Spinal cord (tissue), 9 donors: ENCODE measurements at regions not wholly inside any gene's neighbourhood (a gene's known extent, or its start where the extent isn't known, plus 50 kb on each side); places are given as distances from the start of the nearest gene placed in this dataset.
"Not testable (repeated sequence)": the region's sequence is repeated elsewhere in the genome, so short reads cannot be mapped to it uniquely, and the experiment has no call there.

ENCODE experiments used
- DNase-seq, 6 donors: peaks; one replicate each; pipeline versions ENCODE4 v3.0.0 to v3.0.0-alpha.2; 2013 to 2015; ENCODE audit warnings: low spot score in 6 of 6, low read depth in 4 of 6
- H3K27ac ChIP-seq: one replicate; pipeline ENCODE4 v1.5.1; 2013; ENCODE audit warnings: low read depth, low read length, control low read depth
- H3K27me3 ChIP-seq: one replicate; pipeline ENCODE4 v1.6.1; 2013; ENCODE audit warnings: low read length; ENCODE audit not compliant: control insufficient read depth, insufficient read depth
- H3K36me3 ChIP-seq: one replicate; pipeline ENCODE4 v1.6.1; 2013; ENCODE audit warnings: low read length; ENCODE audit not compliant: control insufficient read depth, insufficient read depth
- H3K4me1 ChIP-seq: one replicate; pipeline ENCODE4 v1.6.1; 2013; ENCODE audit warnings: low read length; ENCODE audit not compliant: control insufficient read depth, insufficient read depth
- H3K4me3 ChIP-seq: one replicate; pipeline ENCODE4 v1.5.1; 2013; ENCODE audit warnings: low read depth, low read length, control low read depth
- H3K9me3 ChIP-seq: one replicate; pipeline ENCODE4 v1.6.1; 2013; ENCODE audit warnings: low read length; ENCODE audit not compliant: control insufficient read depth, insufficient read depth
- WGBS: methylation state at CpG from one replicate; pipeline ENCODE4 v1.1.5; 2013; ENCODE audit warnings: missing lambda C conversion rate; ENCODE audit not compliant: insufficient coverage; 5-methylcytosine and 5-hydroxymethylcytosine counted together
- donor health status: healthy.

DNA sequence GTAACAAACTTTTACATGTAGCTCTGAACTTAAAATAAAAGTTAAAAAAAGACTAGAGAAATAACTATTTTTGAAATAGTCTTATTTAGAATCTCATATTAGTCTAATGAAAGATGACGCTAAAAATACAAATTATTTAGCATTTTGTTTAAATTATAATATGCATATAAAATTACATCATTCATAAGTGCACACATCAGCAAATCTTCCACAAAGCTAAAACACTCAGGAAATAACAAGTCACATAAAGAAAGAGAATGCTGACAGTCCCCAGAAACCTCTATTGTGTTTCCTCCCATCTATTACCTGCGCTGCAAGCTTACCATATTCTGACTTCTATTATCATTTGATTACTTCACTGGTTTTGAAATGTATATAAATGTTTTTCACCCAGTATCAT is 986.9 kb upstream of the SEMA6A start:
- Histone ChIP-seq H3K27ac (no peak overlapping the region), H3K4me3 (no peak overlapping the region), H3K27me3 (no peaks in the 10 kb centered on the region), H3K4me1 (no peaks in the 10 kb centered on the region), H3K36me3 (no peaks in the 10 kb centered on the region), H3K9me3 (no peaks in the 10 kb centered on the region)
- DNase-seq, result no peak
- no CpG with 5 or more reads among the region's 2 CpGs for WGBS

DNA sequence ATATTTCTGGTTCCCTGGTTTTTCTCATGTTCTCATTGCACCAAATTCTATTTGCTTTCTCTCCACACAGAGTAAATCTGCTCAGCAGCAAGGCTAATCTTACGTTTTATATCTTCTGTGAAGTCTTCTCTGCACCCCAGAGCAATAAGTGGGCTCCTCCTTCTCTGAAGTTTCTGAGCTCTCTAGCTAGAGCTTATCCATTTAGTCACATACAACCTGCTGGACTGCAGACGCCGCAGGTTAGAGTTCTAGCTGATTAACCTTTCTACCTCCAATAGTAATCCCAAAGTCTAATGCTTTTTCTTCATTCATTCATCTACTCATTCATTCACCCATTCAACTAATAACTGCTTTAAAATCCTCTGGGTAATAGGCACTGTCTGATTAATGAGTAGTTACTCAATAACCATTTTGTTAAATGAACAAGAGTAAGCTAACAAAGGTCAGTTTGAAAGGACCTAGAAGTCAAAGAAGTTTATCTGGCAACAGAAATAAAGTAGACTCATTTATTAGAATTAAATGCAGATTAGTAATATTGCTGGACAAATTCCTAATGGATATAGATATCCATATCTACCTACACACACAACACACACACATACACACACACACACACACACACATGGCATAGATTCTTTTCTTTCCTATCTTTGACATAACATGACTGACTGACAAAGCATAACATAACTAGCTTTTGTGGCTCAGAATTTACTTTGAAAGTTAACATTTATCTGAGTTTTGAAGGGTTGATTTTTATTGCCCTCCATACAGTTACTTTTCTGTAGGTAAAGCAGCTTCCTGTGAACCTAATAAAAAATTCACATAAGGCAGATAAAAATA is 984.6 kb upstream of the SEMA6A start:
- Histone ChIP-seq H3K27me3 (no peaks in the 10 kb centered on the region), H3K36me3 (no peaks in the 10 kb centered on the region), H3K4me3 (no peak overlapping the region), H3K4me1 (no peaks in the 10 kb centered on the region), H3K27ac (no peak overlapping the region), H3K9me3 (no peaks in the 10 kb centered on the region)
- no peak for DNase-seq
- WGBS, result 88% methylated on average over 3 of the region's 3 CpGs

DNA sequence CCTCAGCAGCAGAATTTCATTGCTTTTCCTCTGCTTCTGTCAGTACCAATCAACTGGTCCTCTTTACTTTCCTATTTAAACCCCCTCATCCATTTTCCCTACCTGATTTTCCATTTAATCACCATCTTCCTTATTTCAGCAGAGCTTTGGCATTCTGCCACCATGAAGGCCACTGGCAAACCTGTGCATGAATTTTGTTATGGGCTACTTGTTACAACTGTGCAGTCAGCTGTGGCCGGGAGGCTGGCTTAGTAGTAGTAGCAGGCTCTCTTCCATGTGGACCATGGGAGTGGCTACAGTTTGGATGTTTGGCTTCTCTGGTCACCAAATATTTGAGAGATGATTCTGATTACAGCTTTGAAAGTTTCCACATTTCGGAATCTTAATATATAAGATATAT is 976.6 kb upstream of the SEMA6A start:
- Histone ChIP-seq H3K4me1 (no peaks in the 10 kb centered on the region), H3K27ac (no peak overlapping the region), H3K27me3 (no peaks in the 10 kb centered on the region), H3K9me3 (no peaks in the 10 kb centered on the region), H3K4me3 (no peak overlapping the region), H3K36me3 (no peaks in the 10 kb centered on the region)
- 86% methylated on average over 1 of the region's 2 CpGs for WGBS
- DNase-seq, result no peak

DNA sequence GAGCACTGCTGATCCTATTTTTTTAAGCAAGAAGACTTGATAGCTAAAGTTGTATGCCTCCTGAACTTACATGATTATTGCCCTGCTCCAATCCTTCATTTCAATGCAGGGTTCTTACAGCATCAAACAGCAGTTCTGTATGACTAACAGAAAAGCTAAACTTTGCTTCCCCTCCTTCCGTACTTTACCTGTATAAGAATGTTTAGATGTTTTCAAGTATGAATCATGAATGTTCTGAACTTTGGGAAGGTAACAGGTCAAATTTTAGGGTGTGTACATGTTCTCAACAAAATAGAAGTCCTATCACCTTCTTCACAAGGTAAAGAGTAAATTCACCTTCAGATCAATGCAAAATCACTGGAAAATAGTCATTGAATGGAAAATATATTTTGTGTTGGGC is 972.6 kb upstream of the SEMA6A start:
- no CpG with 5 or more reads among the region's 1 CpG for WGBS
- DNase-seq, result no peak

DNA sequence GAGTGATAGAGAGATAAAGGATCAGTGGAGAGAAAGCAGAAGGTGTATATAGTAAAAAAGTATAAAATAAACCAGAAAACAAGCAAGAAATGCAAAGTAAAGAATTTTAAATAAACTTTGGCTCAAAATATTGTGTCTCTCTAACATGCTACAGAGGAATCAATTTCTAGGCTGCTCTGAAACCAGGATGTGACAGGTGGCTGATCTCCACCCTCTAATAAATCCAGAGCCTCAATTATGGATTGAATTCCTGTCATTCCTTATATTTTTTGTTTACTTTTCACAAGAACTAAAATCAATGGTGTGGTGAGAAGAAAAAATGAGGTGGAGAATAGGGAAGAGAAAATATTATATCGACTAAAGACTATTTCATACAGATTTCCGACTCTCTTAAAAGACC is 965.1 kb upstream of the SEMA6A start:
- H3K27me3 ChIP-seq, result no peaks in the 10 kb centered on the region
- WGBS, result no CpG with 5 or more reads among the region's 2 CpGs
- H3K4me1 ChIP-seq, result no peaks in the 10 kb centered on the region
- no peaks in the 10 kb centered on the region for H3K9me3 ChIP-seq
- H3K36me3 ChIP-seq, result no peaks in the 10 kb centered on the region
- no peak overlapping the region for H3K4me3 ChIP-seq
- H3K27ac ChIP-seq, result no peak overlapping the region
- DNase-seq, result no peak

More for the DNA sequence above, 972.6 kb upstream of the SEMA6A start:
- H3K9me3 ChIP-seq, result no peaks in the 10 kb centered on the region
- H3K36me3 ChIP-seq, result no peaks in the 10 kb centered on the region
- no peak overlapping the region for H3K27ac ChIP-seq
- H3K4me3 ChIP-seq, result no peak overlapping the region
- no peaks in the 10 kb centered on the region for H3K4me1 ChIP-seq
- H3K27me3 ChIP-seq, result no peaks in the 10 kb centered on the region

DNA sequence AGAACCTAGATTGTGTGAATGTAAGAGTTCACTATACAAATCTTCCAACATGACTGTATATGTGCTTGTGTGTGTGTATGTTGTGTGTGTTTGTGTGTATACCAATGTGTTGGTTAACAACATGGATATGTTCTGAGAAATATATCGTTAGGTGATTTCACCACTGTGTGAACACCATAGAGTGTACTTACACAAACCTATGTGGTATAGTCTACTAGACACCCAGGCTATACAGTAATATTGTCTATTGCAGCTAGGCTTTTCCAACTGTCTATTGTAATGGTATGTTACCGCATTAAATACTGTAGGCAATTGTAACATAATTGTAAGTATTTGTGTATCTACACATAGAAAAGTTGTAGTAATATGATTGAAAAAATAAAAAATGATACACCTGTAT is 959.2 kb upstream of the SEMA6A start:
- no peak overlapping the region for H3K4me3 ChIP-seq
- no peak overlapping the region for H3K27ac ChIP-seq
- DNase-seq, result no peak
- no peaks in the 10 kb centered on the region for H3K27me3 ChIP-seq
- WGBS, result no CpG with 5 or more reads among the region's 2 CpGs
- H3K4me1 ChIP-seq, result no peaks in the 10 kb centered on the region
- H3K36me3 ChIP-seq, result no peaks in the 10 kb centered on the region
- no peaks in the 10 kb centered on the region for H3K9me3 ChIP-seq

DNA sequence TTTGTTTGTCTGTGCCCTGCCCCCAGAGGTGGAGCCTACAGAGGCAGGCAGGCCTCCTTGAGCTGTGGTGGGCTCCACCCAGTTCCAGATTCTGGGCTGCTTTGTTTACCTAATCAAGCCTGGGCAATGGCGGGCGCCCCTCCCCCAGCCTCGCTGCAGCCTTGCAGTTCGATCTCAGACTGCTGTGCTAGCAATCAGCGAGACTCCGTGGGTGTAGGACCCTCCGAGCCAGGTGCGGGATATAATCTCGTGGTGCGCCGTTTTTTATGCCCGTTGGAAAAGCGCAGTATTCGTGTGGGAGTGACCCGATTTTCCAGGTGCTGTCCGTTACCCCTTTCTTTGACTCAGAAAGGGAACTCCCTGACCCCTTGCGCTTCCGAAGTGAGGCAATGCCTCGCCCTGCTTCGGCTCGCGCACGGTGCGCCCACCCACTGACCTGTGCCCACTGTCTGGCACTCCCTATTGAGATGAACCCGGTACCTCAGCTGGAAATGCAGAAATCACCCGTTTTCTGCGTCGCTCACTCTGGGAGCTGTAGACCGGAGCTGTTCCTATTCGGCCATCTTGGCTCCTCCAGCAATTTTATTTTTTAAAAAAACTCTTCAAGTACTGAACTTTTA is 958.5 kb upstream of the SEMA6A start:
- not testable (repeated sequence) for H3K27me3 ChIP-seq, H3K27ac ChIP-seq, H3K9me3 ChIP-seq, H3K4me3 ChIP-seq, DNase-seq, H3K4me1 ChIP-seq, H3K36me3 ChIP-seq
- WGBS, result 93% methylated on average over 23 of the region's 30 CpGs

DNA sequence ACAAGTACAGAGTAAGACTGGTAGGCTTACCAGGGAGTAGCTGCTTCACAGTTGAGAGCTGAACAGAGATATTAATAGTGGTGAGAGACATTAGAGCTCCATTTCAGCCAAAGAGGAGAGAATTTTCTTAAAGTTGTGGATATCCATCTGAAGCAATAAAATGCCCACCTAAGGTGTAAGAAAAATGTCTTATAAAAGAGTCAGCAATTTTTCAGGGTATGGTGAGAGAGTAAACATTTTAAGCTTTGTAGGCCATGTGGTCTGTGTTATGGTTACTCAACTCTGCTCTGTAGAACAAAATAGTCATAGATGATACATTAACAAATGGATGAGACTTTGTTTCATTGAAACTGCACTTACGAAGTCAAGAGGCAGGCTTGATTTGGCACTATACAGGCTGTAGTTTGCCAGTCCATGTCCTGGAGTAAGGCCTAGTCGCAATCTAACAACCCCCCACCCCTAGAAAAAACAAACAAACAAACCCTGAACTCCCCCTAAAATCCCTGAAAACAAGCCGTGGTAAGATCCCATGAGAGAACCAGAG is 945.4 kb upstream of the SEMA6A start:
- H3K27me3 ChIP-seq, result no peaks in the 10 kb centered on the region
- DNase-seq, result no peak
- H3K9me3 ChIP-seq, result peaks cover 4% of the 10 kb centered on the region
- no peak overlapping the region for H3K4me3 ChIP-seq
- WGBS, result 80% methylated on average over 1 of the region's 3 CpGs
- H3K36me3 ChIP-seq, result no peaks in the 10 kb centered on the region
- H3K4me1 ChIP-seq, result no peaks in the 10 kb centered on the region
- H3K27ac ChIP-seq, result no peak overlapping the region

DNA sequence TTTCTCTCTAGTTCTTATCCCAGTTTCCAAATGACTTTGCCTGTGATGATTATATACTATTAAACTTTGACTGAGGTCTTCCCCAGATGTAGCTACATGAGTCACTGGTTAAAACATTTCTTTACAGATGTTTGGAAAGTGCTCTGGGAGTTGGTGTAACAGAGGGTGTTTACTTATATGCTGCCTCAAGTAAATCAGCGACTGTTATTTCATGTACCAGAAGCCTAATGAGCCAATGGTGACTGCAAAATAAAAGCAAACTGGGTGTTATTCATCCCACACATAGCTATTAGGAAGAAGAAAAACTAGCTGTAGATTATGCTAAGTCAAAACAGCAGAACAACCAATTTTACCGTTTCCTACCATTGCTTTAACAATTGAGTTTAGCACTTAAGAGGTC is 929.7 kb upstream of the SEMA6A start:
- peak in 1 of 6 donors; percentile 68 for DNase-seq
- WGBS, result no CpG with 5 or more reads among the region's 2 CpGs

DNA sequence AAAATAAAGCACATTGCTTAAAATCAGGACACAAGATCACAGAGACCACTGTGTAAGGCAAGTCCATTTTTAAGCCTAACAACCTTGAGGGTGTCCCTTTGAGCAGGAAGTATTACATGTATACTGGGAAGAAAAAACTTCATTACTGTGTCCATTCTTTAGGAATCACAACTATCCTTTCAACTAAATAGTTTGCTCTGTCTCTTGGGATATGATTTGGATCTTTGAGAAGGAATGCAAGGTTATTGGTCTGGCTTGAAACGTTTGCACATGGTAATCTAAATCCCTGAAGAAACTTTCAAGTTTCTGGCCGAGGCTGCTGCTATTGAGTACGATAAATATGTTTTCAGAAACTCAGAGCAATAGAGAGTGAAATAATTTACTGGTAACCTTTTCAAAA is 923.0 kb upstream of the SEMA6A start:
- Histone ChIP-seq H3K36me3 (no peaks in the 10 kb centered on the region), H3K27me3 (no peaks in the 10 kb centered on the region), H3K4me1 (no peaks in the 10 kb centered on the region), H3K9me3 (peaks cover 4% of the 10 kb centered on the region), H3K27ac (no peak overlapping the region), H3K4me3 (no peak overlapping the region)
- DNase-seq, result no peak
- WGBS, result no CpG with 5 or more reads among the region's 3 CpGs

More for the DNA sequence above, 929.7 kb upstream of the SEMA6A start:
- Histone ChIP-seq H3K4me3 (no peak overlapping the region), H3K27ac (no peak overlapping the region), H3K4me1 (no peaks in the 10 kb centered on the region), H3K36me3 (no peaks in the 10 kb centered on the region), H3K9me3 (no peaks in the 10 kb centered on the region), H3K27me3 (no peaks in the 10 kb centered on the region)
